CD4-positive, alpha-beta T cell treated with Interleukin-2 at 100 ng/mL for 4 hours (primary cell): ENCODE measurements at regions not wholly inside any gene's neighbourhood (a gene's known extent, or its start where the extent isn't known, plus 50 kb on each side); places are given as distances from the start of the nearest gene placed in this dataset.
"Not testable (repeated sequence)": the region's sequence is repeated elsewhere in the genome, so short reads cannot be mapped to it uniquely, and the experiment has no call there.

Experiments
- DNase-seq: peaks from one replicate; pipeline ENCODE4 v3.0.0-alpha.2; 2020; ENCODE audit warnings: low spot score

DNA sequence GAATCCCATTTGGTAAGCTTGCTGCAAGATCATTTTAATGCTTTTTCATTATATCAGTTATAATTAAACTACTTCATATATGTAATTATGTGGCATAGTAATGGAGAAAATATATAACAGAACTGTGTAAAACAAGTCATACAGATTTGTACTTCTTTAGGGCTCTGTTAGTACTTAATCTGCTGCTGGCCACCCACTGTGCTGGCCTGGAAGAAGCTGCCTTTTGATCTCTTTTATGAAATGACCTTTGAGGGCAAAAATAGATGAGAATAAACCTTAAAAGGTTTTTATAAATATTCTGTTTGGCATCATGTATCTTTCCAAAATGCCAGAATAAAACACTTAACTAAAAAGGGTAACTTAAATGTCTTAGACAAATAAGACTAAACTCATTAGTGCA is 262.9 kb downstream of the ZIC1 start:
- no peak for DNase-seq

DNA sequence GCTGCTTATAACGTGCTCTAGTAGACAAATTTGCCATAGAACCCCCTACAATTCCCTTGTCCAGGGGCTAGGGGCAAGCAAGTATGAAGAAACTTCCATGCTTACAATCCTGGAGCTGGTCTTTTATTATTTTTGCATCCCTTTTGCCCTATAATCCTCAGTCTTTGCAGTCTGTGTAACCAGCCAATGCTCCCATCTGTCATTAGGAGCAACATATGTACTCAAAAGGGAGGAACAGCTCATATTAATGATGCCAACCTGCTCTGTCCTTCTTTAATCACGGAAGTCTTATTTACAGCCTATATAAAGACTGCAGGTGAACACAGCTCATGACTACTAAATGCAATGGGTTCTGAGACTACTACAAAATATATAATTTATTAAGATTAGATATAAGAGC is 263.3 kb downstream of the ZIC1 start:
- DNase-seq, result no peak

DNA sequence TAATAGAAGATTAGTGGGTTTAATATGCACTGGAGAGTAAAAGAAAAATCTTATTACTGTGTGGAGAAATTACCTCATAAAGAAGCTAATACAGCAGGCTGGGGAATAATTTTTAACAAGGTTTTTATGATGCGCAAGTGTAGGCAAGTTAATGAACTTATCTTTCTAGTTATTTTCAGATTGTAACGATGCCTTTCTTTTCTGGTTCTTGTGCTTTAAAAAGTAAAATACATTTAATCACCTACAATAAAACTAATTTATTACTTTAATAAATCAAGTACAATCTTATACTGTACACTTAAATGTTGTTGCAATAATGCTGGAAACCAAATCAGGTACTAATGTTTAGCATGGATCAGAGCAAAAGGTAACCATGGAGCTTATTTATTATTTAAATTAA is 266.6 kb downstream of the ZIC1 start:
- no peak for DNase-seq

DNA sequence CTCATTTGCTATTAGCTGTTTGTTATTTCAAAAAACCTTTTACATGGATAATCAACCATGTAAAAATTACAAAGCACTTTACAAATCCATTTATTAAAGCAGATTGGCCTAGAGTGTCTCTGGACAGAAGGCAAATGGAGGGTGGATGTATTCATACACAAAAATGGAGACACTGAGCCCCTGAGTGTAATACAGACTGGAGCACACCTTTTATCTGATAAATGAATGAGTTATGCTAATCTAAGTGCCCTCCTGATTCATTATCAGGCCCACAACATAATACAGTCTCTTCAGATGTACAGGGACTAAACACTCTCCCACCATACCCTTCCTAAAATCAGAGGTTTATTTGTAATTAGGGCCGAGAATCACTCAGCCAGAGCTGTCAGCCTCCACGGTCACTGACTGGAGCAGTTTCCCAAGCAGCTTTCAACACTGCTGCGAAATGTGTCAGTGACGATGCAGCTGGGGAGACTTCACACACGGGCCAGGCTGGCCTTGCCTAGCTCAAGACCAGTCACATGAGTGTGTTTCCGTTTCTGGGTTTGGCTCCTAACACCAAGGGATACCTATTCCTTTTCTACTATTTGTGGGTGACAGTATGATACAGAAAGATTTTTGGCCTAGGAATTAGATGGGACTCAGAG is 271.8 kb downstream of the ZIC1 start:
- no peak for DNase-seq

DNA sequence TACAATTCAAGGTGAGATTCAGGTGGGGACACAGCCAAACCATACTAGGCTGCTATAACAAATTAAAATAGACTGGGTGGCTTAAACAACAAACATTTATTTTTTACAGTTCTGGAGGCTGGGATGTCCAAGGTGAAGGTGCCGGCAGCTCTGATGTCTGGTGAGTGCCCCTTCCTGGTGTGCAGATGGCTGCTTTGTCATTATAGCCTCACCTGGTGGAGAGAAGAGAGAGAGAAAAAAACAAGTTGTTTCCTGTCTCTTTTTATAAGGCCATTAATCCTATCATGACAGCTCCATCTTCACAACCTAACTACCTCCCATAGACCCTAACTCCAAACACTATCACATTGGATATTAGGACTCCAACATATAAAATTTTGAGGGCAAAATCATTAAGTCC is 279.7 kb downstream of the ZIC1 start:
- no peak for DNase-seq

DNA sequence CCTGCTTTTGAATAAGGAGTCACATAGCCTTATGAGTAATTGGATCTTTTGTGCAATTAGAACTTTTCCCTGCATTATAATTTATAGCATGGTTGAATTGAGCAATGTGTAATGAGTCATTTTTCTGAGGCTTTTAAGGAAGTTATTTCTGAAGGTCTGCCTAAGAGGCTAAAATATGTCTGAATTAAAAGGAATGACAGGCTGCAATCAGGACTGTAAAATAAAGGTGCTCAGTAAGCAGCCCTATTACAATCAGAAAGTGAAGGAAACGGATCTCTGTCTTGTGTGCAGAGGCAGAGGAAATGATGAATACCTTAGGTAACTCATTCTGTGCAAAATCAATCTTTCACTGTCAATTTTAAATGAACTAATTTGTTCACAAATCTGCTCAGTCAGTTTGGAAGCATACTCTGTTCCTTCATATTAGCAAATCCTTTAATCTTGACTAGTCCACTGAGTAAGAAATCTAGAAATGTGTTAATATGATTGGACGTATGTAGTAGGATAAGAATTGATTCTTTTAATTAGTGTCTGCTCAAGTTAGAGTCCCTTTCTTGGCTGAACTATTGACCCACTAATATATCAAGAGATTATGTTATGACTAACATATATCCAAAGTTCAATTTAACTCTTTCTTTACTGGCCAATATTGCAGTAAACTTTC is 290.1 kb downstream of the ZIC1 start:
- DNase-seq, result no peak

DNA sequence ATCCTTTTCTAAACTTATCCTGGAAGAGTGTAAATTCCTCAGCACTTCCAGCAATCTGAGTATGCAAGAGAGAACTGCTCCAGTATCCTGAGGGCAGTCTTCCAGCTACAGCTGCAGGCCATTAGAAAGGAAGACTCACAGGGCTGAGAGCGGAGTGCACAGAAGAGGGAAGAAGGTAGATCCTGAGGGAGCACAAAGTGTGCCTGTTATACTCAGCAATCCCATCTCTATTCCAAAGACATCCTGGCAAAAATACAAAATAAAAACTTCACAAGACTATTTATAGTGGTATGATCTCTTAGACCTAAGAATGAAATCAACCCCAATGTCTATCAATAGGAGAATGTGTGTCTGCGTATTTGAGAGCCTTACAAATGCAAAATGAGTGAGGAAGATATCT is 292.0 kb downstream of the ZIC1 start:
- DNase-seq, result no peak

DNA sequence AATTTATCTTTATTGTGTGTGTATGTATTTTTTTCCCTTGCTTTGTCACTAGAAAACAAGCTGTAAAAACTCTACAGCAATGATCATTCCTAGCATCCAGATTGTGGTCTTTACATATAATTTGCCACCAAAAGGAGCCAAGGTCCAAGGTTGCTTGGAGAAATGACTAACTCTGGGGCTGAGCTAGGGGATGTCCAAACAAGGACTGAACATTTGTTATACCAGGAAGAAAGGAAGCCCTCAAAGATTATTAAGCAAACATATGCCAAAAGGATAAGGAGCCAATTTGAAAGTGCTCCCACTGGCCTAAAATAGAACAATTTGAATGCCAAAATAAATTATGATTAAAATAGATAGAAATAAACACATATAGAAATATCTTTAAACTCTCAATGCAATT is 293.3 kb downstream of the ZIC1 start:
- DNase-seq, result no peak

DNA sequence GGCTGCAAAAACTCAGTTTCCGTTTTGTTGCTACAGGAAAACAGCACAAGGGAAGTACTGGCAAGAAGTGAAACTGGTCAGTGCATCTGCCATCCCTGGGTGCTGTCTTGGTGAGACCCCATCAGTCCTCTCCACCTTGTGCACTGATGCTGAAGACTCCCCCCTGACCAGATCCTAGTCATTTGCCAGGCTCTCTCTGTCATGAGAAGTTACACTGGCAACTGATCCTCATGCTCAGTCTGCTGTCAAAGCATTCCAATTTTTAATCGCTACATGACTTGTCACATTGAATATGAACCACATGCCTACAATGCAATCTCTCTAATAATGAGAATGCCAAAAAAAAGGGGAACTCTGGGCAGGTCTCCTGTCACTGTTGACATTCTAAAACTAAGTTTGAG is 296.5 kb downstream of the ZIC1 start:
- no peak for DNase-seq

DNA sequence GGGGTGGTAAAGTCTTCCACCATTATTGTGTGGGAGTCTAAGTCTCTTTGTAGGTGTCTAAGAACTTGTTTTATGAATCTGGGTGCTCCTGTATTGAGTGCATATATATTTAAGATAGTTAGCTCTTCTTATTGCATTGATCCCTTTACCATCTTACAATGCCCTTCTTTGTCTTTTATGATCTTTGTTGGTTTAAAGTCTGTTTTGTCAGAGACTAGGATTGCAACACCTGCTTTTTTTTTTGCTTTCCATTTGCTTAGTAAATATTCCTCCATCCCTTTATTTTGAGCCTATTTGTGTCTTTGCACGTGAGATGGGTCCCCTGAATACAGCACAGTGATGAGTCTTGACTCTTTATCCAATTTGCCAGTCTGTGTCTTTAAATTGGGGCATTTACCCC is 301.6 kb downstream of the ZIC1 start:
- DNase-seq, result not testable (repeated sequence)

DNA sequence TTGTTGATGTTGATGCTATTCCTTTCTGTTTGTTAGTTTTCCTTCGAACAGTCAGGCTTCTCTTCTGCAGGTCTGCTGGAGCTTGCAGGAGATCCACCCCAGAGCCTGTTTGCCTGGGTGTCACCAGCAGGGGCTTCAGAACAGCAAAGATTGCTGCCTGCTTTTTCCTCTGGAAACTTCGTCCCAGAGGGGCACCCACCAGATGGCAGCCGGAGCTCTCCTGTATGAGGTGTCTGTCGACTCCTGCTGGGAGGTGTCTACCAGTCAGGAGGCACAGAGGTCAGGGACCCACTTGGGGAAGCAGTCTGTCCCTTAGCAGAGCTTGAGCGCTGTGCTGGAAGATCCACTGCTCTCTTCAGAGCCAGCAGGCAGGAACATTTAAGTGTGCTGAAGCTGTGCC is 303.2 kb downstream of the ZIC1 start:
- no peak for DNase-seq

DNA sequence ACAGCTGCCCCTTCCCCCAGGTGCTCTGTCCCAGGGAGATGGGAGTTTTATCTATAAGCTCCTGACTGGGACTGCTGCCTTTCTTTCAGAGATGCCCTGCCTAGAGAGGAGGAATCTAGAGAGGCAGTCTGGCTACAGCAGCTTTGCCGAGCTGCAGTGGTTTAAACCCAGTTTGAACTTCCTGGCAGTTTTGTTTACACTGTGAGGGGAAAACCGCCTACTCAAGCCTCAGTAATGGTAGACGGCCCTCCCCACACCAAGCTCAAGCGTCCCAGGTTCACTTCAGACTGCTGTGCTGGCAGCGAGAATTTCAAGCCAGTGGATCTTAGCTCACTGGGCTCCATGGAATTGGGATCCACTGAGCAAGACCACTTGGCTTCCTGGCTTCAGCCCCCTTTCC is 303.6 kb downstream of the ZIC1 start:
- not testable (repeated sequence) for DNase-seq

DNA sequence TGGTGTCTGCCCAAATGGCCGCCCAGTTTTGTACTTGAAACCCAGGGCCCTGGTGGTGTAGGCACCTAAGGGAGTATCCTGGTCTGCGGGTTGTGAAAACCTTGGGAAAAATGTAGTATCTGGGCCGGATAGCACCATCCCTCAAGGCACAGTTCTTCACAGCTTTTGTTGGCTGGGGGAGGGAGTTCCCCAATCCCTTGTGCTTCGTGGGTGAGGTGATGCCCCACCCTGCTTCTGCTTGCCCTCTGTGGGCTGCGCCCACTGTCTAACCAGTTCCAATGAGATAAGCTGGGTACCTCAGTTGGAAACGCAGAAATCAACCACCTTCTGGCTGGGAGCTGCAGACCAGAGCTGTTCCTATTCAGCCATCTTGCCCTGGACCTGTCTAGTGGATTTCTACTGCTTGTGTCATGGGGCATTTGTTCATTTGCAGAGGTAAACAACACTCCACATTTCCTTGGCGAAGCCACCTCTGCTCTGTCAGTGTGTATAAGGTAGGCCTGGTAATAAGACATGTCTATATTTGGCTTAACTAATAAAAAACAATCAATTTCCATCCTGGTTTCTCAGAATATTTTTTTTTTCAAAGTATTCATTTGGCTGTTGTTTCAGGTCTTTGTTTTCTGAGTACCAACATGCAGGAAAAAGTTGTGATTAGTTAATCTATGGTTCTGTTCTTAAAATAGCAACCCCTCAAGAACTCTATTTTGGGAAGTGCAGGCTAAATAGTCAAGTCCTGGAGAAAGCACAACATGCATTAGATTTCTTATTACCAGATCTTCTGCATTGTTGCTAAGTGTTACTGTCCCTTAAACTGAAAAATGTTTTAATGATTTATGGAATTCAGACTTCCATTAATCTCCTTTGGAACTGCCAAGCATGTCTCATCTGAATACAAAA is 304.3 kb downstream of the ZIC1 start:
- DNase-seq, result no peak

DNA sequence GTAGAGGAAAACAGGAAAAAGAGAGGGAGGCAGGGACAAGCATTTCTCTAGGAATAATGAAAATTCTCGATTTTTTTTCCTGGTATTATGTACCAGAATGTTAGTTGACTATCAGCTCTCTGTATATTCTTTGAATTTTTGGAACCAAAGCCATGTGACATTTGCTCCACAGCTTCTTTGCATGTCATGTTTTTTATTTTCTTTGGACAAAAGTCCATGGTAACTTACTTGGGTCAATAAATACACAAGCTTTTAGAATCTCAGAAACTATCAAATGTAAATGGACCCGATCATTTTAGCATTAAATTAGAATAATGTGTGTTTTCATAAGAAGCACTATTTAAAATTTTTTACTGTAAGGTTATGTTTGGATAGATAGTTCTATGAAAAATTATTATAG is 320.5 kb downstream of the ZIC1 start:
- DNase-seq, result no peak

DNA sequence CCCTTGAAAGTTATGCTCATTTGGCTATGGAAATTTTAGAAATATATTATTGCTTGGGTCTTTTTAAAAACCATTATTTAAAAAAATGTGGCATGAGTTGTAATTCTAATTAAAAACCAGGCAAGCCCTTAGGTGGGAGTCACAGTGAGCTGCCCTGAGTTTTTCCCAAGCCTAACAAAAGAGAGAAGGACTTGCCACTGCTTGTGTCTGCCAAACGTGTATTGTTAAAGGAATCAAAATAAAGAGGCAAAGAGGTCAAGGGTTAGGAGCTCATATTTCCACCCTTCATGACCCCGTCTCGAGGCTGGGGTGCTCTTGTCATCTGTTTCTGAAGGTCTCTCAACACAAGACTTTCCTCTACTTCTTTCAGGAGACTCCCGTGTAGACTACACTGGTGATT is 321.1 kb downstream of the ZIC1 start:
- DNase-seq, result no peak

DNA sequence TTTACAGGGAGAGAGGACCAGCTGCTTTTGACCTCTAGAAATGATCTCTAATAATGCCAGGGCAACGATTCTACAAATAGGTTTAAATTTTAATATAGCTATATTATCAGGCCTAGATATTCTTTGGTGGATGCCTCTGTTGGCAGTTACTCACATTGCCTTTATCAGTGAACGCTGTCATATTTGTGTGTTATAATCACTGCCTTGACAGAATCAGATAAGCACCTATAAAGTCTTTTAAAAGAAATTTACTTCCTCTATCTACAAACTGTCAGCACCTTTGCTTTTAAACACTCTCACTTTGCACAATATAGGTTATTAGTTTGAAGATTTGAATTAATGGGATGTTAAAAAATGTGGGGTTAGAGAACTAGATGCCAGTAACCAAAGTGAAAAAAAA is 324.1 kb downstream of the ZIC1 start:
- no peak for DNase-seq

DNA sequence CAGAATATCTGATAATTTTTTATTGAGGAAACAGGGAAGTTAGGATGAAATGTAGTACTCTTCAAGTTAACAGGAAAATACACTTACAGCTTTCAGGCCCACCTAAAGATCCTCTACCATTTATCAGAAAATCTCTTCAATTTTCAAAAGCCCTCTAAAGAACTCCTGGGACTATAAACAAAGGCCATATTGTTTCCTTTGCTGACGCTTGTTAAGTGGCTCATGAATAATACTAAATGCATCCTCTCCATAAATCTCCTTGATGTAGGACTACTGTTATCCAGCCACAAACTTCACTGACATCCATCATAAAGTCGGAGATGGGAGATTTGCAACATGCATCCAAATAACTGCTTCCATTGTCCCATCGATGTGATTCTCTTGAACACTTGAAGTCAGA is 326.5 kb downstream of the ZIC1 start:
- no peak for DNase-seq

DNA sequence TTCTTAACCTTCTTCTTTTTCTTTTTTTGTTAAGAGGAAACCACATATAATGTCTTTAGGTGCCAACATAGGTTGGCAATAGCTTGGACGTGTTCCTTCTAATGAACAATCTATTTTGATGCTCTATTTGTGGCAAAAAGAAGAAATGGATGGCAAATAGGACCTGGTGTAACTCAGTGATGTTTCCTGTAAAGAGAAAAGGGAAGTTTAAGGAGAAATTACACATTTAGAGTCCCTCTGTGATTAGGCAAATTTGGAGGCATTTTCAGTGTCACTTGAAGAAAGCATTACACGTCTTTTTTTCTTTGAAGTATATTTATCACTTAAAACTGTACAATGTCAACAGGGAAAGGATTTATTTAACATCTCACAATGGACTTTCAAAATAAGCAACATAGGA is 327.1 kb downstream of the ZIC1 start:
- DNase-seq, result no peak

DNA sequence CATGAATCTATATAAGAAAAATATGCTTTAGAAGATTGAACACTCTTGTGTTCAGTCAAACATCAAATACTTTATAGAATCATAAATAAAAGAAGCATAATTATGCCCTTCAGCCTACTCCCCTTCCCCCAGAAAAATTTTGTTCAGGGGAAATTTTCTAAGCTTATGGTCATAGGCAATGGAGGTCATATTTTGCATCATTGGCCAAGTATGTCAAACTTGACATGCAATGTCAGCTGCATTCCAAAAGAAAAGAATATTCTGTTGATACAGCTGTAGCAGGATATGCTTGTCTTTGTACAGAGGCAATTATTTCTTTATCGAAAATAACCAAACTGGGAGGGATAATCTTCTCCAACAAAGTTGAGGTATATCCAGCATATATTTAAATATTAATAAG is 328.2 kb downstream of the ZIC1 start:
- no peak for DNase-seq

DNA sequence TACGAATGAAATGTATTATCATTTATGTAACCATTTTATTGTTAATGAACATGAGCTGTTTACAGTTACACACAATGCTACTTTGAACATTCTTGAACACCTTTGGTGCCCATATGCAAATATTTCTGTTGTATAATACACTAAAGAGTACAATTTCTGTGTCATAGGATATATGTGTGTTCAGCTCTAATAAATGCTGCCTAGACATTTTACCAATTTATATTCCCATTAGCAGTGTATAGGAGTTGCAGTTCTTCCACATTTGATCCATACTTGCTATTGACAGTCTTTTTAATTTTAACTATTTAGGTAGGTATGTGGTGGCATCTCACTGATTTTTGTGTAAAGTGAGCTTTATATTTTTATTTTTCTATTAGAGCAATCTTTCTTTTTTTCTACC is 331.8 kb downstream of the ZIC1 start:
- no peak for DNase-seq

DNA sequence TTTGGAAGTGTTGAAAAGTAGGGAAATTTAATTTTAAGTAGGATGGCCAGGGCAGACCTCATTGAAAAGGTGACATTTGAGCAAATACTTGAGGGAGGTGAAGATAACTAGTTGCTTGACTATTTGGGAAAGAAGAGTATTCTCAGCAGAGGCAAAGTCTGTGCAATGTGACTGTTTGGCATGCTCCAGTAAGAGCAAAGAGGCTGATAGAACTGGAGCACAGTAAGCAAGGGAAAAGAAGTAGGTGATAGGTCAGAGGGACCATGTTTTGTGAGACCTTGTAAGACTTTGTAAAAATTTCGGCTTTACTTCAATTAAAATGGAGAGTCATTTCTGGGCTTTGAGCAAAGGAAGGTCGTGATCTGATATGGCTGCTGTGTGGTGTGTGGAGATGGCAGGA is 335.8 kb downstream of the ZIC1 start:
- no peak for DNase-seq

DNA sequence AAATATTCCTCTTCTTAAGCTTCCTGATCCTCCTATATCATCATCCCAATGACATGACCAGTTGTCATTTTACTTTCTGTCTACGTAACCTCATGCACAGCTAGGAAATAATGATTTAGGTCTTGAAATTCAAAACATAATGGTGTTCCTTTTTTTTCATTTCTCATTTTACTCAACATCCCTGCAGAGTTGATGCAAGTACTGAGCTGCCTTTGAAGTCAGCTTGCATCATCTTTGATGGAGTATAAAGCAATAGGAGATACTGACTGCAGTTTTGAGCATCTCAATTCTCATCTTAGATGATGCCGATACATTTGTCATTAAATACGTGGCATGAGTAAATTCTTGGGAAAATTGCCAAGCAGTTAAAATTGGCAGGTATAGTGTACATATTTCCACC is 346.1 kb downstream of the ZIC1 start:
- no peak for DNase-seq

DNA sequence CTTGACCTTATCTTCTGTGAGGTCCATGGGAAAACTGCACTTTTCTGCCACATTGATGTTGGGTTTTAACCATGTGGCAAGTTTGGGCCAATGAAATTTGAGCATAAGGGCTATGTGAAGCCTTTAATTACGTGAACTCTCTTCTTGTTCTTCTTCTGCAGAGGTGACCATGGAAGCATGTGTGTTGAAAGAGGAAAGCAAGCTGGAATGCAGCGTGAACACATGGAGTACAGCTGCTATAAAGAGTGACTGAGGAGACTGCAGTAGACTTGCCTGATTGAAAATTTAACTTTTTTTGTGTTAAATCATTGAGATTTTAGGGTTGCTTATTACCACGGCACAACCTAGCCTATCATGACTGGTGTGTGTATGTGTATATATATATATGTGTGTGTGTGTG is 347.3 kb downstream of the ZIC1 start:
- DNase-seq, result no peak
